Trophoblast cell (in vitro differentiated cells and primary cell): ENCODE measurements at regions not wholly inside any gene's neighbourhood (a gene's known extent, or its start where the extent isn't known, plus 50 kb on each side); places are given as distances from the start of the nearest gene placed in this dataset.

ENCODE experiments used
- DNase-seq, 2 donors: peaks; one replicate each; pipeline ENCODE4 v3.0.0-alpha.2; 2016
- H2AFZ ChIP-seq: 2 replicates; pipeline ENCODE4 v1.6.1; 2013; ENCODE audit warnings: low read length, moderate library complexity, mild to moderate bottlenecking; ENCODE audit not compliant: insufficient read depth, poor library complexity
- H2AK5ac ChIP-seq: 2 replicates; pipeline ENCODE4 v1.6.1; 2013; ENCODE audit warnings: mild to moderate bottlenecking, low read length
- H2BK120ac ChIP-seq: 2 replicates; pipeline ENCODE4 v1.6.1; 2013; ENCODE audit warnings: low read length, mild to moderate bottlenecking, moderate library complexity; ENCODE audit not compliant: insufficient read depth, poor library complexity
- H2BK12ac ChIP-seq: 2 replicates; pipeline ENCODE4 v1.6.1; 2013; ENCODE audit warnings: mild to moderate bottlenecking, low read length, moderate library complexity
- H2BK5ac ChIP-seq: 2 replicates; pipeline ENCODE4 v1.6.1; 2013; ENCODE audit warnings: low read length, low read depth, moderate library complexity, mild to moderate bottlenecking; ENCODE audit not compliant: poor library complexity
- H3K14ac ChIP-seq: 2 replicates; pipeline ENCODE4 v1.6.1; 2013; ENCODE audit warnings: mild to moderate bottlenecking, low read length
- H3K18ac ChIP-seq: 2 replicates; pipeline ENCODE4 v1.6.1; 2013; ENCODE audit warnings: mild to moderate bottlenecking, low read length
- H3K23ac ChIP-seq: 2 replicates; pipeline ENCODE4 v1.6.1; 2013; ENCODE audit warnings: low read length
- H3K27ac ChIP-seq: 2 replicates; pipeline ENCODE4 v1.5.1; 2013; ENCODE audit warnings: low read depth, mild to moderate bottlenecking, inconsistent platforms, low read length, moderate library complexity
- H3K27me3 ChIP-seq: 2 replicates; pipeline ENCODE4 v1.6.1; 2013; ENCODE audit warnings: inconsistent platforms, mild to moderate bottlenecking, low read length, moderate library complexity; ENCODE audit not compliant: insufficient read depth
- H3K36me3 ChIP-seq, 2 experiments: 1 replicate in 1 of 2; 2 replicates in 1 of 2; pipeline ENCODE4 v1.6.1; 2013; ENCODE audit warnings: low read length in 2 of 2, mild to moderate bottlenecking in 2 of 2, moderate library complexity in 1 of 2; ENCODE audit not compliant: insufficient read depth in 2 of 2, control insufficient read depth in 1 of 2
- H3K4ac ChIP-seq: 2 replicates; pipeline ENCODE4 v1.6.1; 2013; ENCODE audit warnings: low read depth, mild to moderate bottlenecking, low read length, moderate library complexity
- H3K4me1 ChIP-seq, 2 experiments: 1 replicate in 1 of 2; 2 replicates in 1 of 2; pipeline ENCODE4 v1.6.1; 2013; ENCODE audit warnings: low read length in 2 of 2, mild to moderate bottlenecking in 2 of 2, moderate library complexity in 1 of 2; ENCODE audit not compliant: insufficient read depth in 2 of 2, control insufficient read depth in 1 of 2
- H3K4me2 ChIP-seq: 2 replicates; pipeline ENCODE4 v1.6.1; 2013; ENCODE audit warnings: inconsistent platforms, mild to moderate bottlenecking, low read length, moderate library complexity
- H3K4me3 ChIP-seq: 2 replicates; pipeline ENCODE4 v1.5.1; 2013; ENCODE audit warnings: mild to moderate bottlenecking, low read depth, low read length, inconsistent platforms
- H3K79me1 ChIP-seq: one replicate; pipeline ENCODE4 v1.6.1; 2013; ENCODE audit warnings: low read length
- H3K79me2 ChIP-seq: 2 replicates; pipeline ENCODE4 v1.6.1; 2013; ENCODE audit warnings: low read length, mild to moderate bottlenecking; ENCODE audit not compliant: control insufficient read depth, insufficient read depth, poor library complexity
- H3K9ac ChIP-seq: 2 replicates; pipeline ENCODE4 v1.6.1; 2013; ENCODE audit warnings: mild to moderate bottlenecking, low read length
- H3K9me3 ChIP-seq: 2 replicates; pipeline ENCODE4 v1.6.1; 2013; ENCODE audit warnings: low read depth, mild to moderate bottlenecking, control low read depth, inconsistent platforms, low read length; ENCODE audit not compliant: insufficient read depth
- H4K12ac ChIP-seq: 2 replicates; pipeline ENCODE4 v1.6.1; 2013; ENCODE audit warnings: low read depth, mild to moderate bottlenecking, low read length, moderate library complexity
- H4K8ac ChIP-seq: 2 replicates; pipeline ENCODE4 v1.6.1; 2013; ENCODE audit warnings: low read depth, mild to moderate bottlenecking, low read length, moderate library complexity
- H4K91ac ChIP-seq: one replicate; pipeline ENCODE4 v1.6.1; 2013; ENCODE audit warnings: low read depth, mild to moderate bottlenecking, low read length, moderate library complexity
- WGBS: extraction: QIAGEN DNeasy Blood & Tissue Kit; methylation state at CpG from one replicate; pipeline ENCODE4 v1.1.7; 2013; ENCODE audit warnings: missing lambda C conversion rate; ENCODE audit not compliant: insufficient read length, insufficient coverage; ENCODE audit errors: extremely low coverage; 5-methylcytosine and 5-hydroxymethylcytosine counted together

- no CpG with 5 or more reads among the region's 6 CpGs for WGBS
- H2AK5ac ChIP-seq, result no peak overlapping the region
- no peaks in the 10 kb centered on the region for H3K79me2 ChIP-seq
- H3K36me3 ChIP-seq, result no peaks in the 10 kb centered on the region
- no peak overlapping the region for H2BK5ac ChIP-seq
- no peak overlapping the region for H3K27ac ChIP-seq
- no peak overlapping the region for H4K91ac ChIP-seq
- no peak overlapping the region for H4K12ac ChIP-seq
- DNase-seq, result no peak
- peaks cover 4% of the 10 kb centered on the region in 2 experiments for H3K4me1 ChIP-seq
- H2BK120ac ChIP-seq, result no peak overlapping the region
- H3K79me1 ChIP-seq, result peaks cover 4% of the 10 kb centered on the region
- H3K14ac ChIP-seq, result no peak overlapping the region
- no peak overlapping the region for H3K4me2 ChIP-seq
- no peak overlapping the region for H3K9ac ChIP-seq
- no peak overlapping the region for H3K4ac ChIP-seq
- no peaks in the 10 kb centered on the region for H3K27me3 ChIP-seq
- H2BK12ac ChIP-seq, result no peak overlapping the region
- H2AFZ ChIP-seq, result no peak overlapping the region
- H4K8ac ChIP-seq, result no peak overlapping the region
- H3K18ac ChIP-seq, result no peak overlapping the region
- H3K4me3 ChIP-seq, result no peak overlapping the region
- no peak overlapping the region for H3K23ac ChIP-seq
- no peaks in the 10 kb centered on the region for H3K9me3 ChIP-seq
Observed at GRCh38 chr10:44240584-44241205, 144.2 kb downstream of the CXCL12 start.

- Histone ChIP-seq H3K4me1 (peaks cover 10 to 15% of the 10 kb centered on the region in 2 experiments), H3K14ac (no peak overlapping the region), H2AK5ac (no peak overlapping the region), H3K4me2 (no peak overlapping the region), H2BK5ac (no peak overlapping the region), H3K4me3 (no peak overlapping the region), H4K12ac (no peak overlapping the region), H2BK120ac (peak overlapping the region; percentile 44), H3K36me3 (no peaks in the 10 kb centered on the region), H3K23ac (no peak overlapping the region), H4K91ac (no peak overlapping the region), H2BK12ac (no peak overlapping the region), H2AFZ (no peak overlapping the region), H3K4ac (no peak overlapping the region), H3K9ac (no peak overlapping the region), H3K79me1 (peaks cover 11% of the 10 kb centered on the region), H3K27ac (no peak overlapping the region), H3K9me3 (no peaks in the 10 kb centered on the region), H3K18ac (no peak overlapping the region), H3K27me3 (no peaks in the 10 kb centered on the region), H4K8ac (no peak overlapping the region), H3K79me2 (peaks cover 1% of the 10 kb centered on the region)
- DNase-seq, result no peak
- no CpG with 5 or more reads among the region's 3 CpGs for whole genome bisulfite sequencing
Observed at GRCh38 chr10:44238212-44238611, 146.7 kb downstream of the CXCL12 start.

GRCh38 chr10:44237364-44238049 is 147.4 kb downstream of the CXCL12 start:
- H2BK5ac ChIP-seq, result no peak overlapping the region
- peaks cover 14 to 19% of the 10 kb centered on the region in 2 experiments for H3K4me1 ChIP-seq
- no peak overlapping the region for H3K23ac ChIP-seq
- H3K4me2 ChIP-seq, result no peak overlapping the region
- no peak overlapping the region for H3K9ac ChIP-seq
- H2AFZ ChIP-seq, result no peak overlapping the region
- no peak overlapping the region for H3K27ac ChIP-seq
- H3K4ac ChIP-seq, result no peak overlapping the region
- peaks cover 1% of the 10 kb centered on the region for H3K79me2 ChIP-seq
- peak overlapping the region; percentile 42 for H2BK12ac ChIP-seq
- no peak overlapping the region for H2AK5ac ChIP-seq
- no CpG with 5 or more reads among the region's 1 CpG for WGBS
- no peaks in the 10 kb centered on the region for H3K36me3 ChIP-seq
- no peak overlapping the region for H4K12ac ChIP-seq
- H4K91ac ChIP-seq, result peak overlapping the region; percentile 16
- no peak overlapping the region for H3K4me3 ChIP-seq
- H3K18ac ChIP-seq, result no peak overlapping the region
- no peaks in the 10 kb centered on the region for H3K9me3 ChIP-seq
- DNase-seq, result no peak
- H3K79me1 ChIP-seq, result peaks cover 14% of the 10 kb centered on the region
- H3K27me3 ChIP-seq, result no peaks in the 10 kb centered on the region
- H2BK120ac ChIP-seq, result peak overlapping the region; percentile 65
- H3K14ac ChIP-seq, result no peak overlapping the region
- H4K8ac ChIP-seq, result no peak overlapping the region

GRCh38 chr10:44235363-44235762 is 149.5 kb downstream of the CXCL12 start:
- no peaks in the 10 kb centered on the region for H3K36me3 ChIP-seq
- H4K8ac ChIP-seq, result no peak overlapping the region
- H3K14ac ChIP-seq, result no peak overlapping the region
- no peak overlapping the region for H3K4ac ChIP-seq
- H3K27ac ChIP-seq, result no peak overlapping the region
- no peak overlapping the region for H3K4me2 ChIP-seq
- H2AFZ ChIP-seq, result no peak overlapping the region
- peaks cover 14% of the 10 kb centered on the region for H3K79me1 ChIP-seq
- H3K23ac ChIP-seq, result no peak overlapping the region
- peak overlapping the region; percentile 52 for H2BK12ac ChIP-seq
- H4K12ac ChIP-seq, result no peak overlapping the region
- H2AK5ac ChIP-seq, result no peak overlapping the region
- H3K4me1 ChIP-seq, result peaks cover 17 to 19% of the 10 kb centered on the region in 2 experiments
- no peak for DNase-seq
- peaks cover 1% of the 10 kb centered on the region for H3K79me2 ChIP-seq
- no peak overlapping the region for H2BK5ac ChIP-seq
- no peak overlapping the region for H3K4me3 ChIP-seq
- H3K9me3 ChIP-seq, result no peaks in the 10 kb centered on the region
- H3K18ac ChIP-seq, result no peak overlapping the region
- no peaks in the 10 kb centered on the region for H3K27me3 ChIP-seq
- no peak overlapping the region for H2BK120ac ChIP-seq
- no peak overlapping the region for H3K9ac ChIP-seq
- no peak overlapping the region for H4K91ac ChIP-seq
- no CpG with 5 or more reads among the region's 5 CpGs for WGBS
